SK-N-SH treated with all-trans-retinoic acid at 6 μM for 48 hours (cell line): ENCODE measurements at regions not wholly inside any gene's neighbourhood (a gene's known extent, or its start where the extent isn't known, plus 50 kb on each side); places are given as distances from the start of the nearest gene placed in this dataset.

Source experiments
- ATAC-seq: fragments of 200-7000 bp; cut with Tn5 transposase; 3 replicates; pipeline ENCODE4 v1.9.1; 2020; ENCODE audit warnings: mild to moderate bottlenecking, moderate library complexity
- ARNTL ChIP-seq: fragments of 450-650 bp; formaldehyde crosslinking; IDR thresholded peaks from 2 replicates; pipeline ENCODE4 v1.5.0; 2020; ENCODE audit warnings: low read depth, mild to moderate bottlenecking, moderate library complexity, borderline replicate concordance
- BACH2 ChIP-seq: fragments of 250-450 bp; sonication (Bioruptor Pico); IDR thresholded peaks from 2 replicates; pipeline ENCODE4 v1.9.0; 2021; ENCODE audit warnings: mild to moderate bottlenecking, borderline replicate concordance
- CREB5 ChIP-seq: fragments of 250-450 bp; sonication (Bioruptor Pico); IDR thresholded peaks from 2 replicates; pipeline ENCODE4 v1.5.1; 2020; ENCODE audit warnings: low read depth, mild to moderate bottlenecking, moderate library complexity
- CSDC2 ChIP-seq: fragments of 250-450 bp; sonication (Bioruptor Pico); IDR thresholded peaks from 2 replicates; pipeline ENCODE4 v1.5.0; 2020; ENCODE audit warnings: mild to moderate bottlenecking, moderate library complexity
- CSRNP3 ChIP-seq: fragments of 250-450 bp; sonication (Bioruptor Pico); IDR thresholded peaks from 2 replicates; pipeline ENCODE4 v1.5.1; 2021; ENCODE audit warnings: mild to moderate bottlenecking, moderate library complexity
- ESRRG ChIP-seq: fragments of 250-450 bp; sonication (Bioruptor Pico); IDR thresholded peaks from 2 replicates; pipeline ENCODE4 v1.6.1; 2021; ENCODE audit warnings: mild to moderate bottlenecking
- GLIS3 ChIP-seq: fragments of 250-450 bp; sonication (Bioruptor Pico); IDR thresholded peaks from 2 replicates; pipeline ENCODE4 v1.5.0; 2020; ENCODE audit warnings: mild to moderate bottlenecking, moderate library complexity
- OSR1 ChIP-seq: fragments of 250-450 bp; sonication (Bioruptor Pico); IDR thresholded peaks from 2 replicates; pipeline ENCODE4 v1.8.0; 2022; ENCODE audit warnings: moderate library complexity, mild to moderate bottlenecking, inconsistent platforms
- PATZ1 ChIP-seq: fragments of 250-450 bp; sonication (Bioruptor Pico); IDR thresholded peaks from 2 replicates; pipeline ENCODE4 v1.8.0; 2020; ENCODE audit warnings: mild to moderate bottlenecking, moderate library complexity, borderline replicate concordance
- POU6F1 ChIP-seq: fragments of 250-450 bp; sonication (Bioruptor Pico); IDR thresholded peaks from 2 replicates; pipeline ENCODE4 v1.8.0; 2021; ENCODE audit warnings: low read depth, mild to moderate bottlenecking, moderate library complexity, borderline replicate concordance
- PPARA ChIP-seq: fragments of 250-450 bp; sonication (Bioruptor Pico); IDR thresholded peaks from 2 replicates; pipeline ENCODE4 v1.5.0; 2020; ENCODE audit warnings: mild to moderate bottlenecking, borderline replicate concordance
- RARB ChIP-seq: fragments of 250-450 bp; sonication (Bioruptor Pico); IDR thresholded peaks from 2 replicates; pipeline ENCODE4 v1.8.0; 2021; ENCODE audit warnings: mild to moderate bottlenecking, moderate library complexity
- SNAI2 ChIP-seq: fragments of 250-450 bp; sonication (Bioruptor Pico); IDR thresholded peaks from 2 replicates; pipeline ENCODE4 v1.5.0; 2020; ENCODE audit warnings: mild to moderate bottlenecking, moderate library complexity
- TCF4 ChIP-seq: fragments of 250-450 bp; sonication (Bioruptor Pico); IDR thresholded peaks from 2 replicates; pipeline ENCODE4 v1.8.0; 2021; ENCODE audit warnings: mild to moderate bottlenecking, moderate library complexity, borderline replicate concordance
- TOX ChIP-seq: fragments of 250-450 bp; sonication (Bioruptor Pico); IDR thresholded peaks from 2 replicates; pipeline ENCODE4 v1.8.0; 2021; ENCODE audit warnings: mild to moderate bottlenecking, moderate library complexity, borderline replicate concordance
- TSHZ2 ChIP-seq: fragments of 250-450 bp; sonication (Bioruptor Pico); IDR thresholded peaks from 2 replicates; pipeline ENCODE4 v1.5.0; 2020; ENCODE audit warnings: mild to moderate bottlenecking, moderate library complexity
- ZC3H10 ChIP-seq: fragments of 250-450 bp; sonication (Bioruptor Pico); IDR thresholded peaks from 2 replicates; pipeline ENCODE4 v1.5.1; 2021; ENCODE audit warnings: mild to moderate bottlenecking, moderate library complexity
- ZFP30 ChIP-seq: fragments of 450-650 bp; formaldehyde crosslinking; IDR thresholded peaks from 2 replicates; pipeline ENCODE4 v1.5.0; 2022; ENCODE audit warnings: mild to moderate bottlenecking, moderate library complexity
- ZNF565 ChIP-seq: fragments of 450-650 bp; formaldehyde crosslinking; conservative IDR thresholded peaks from 2 replicates; pipeline ENCODE4 v1.5.0; 2020; ENCODE audit warnings: low read depth, mild to moderate bottlenecking, moderate library complexity
- ZNF8 ChIP-seq: fragments of 450-650 bp; formaldehyde crosslinking; IDR thresholded peaks from 2 replicates; pipeline ENCODE4 v1.5.0; 2020; ENCODE audit warnings: mild to moderate bottlenecking, moderate library complexity

- peak; percentile 78 for ATAC-seq
- TF ChIP-seq GLIS3 (CRISPR knock-in tag): no peak
- no peak for TF ChIP-seq CREB5 (CRISPR knock-in tag)
- TF ChIP-seq CSRNP3 (CRISPR knock-in tag): no peak
- TF ChIP-seq ZC3H10 (CRISPR knock-in tag): no peak
- no peak for TF ChIP-seq RARB (CRISPR knock-in tag)
- TF ChIP-seq SNAI2 (CRISPR knock-in tag): no peak
- no peak for TF ChIP-seq BACH2 (CRISPR knock-in tag)
- TF ChIP-seq TCF4 (CRISPR knock-in tag): no peak
- TF ChIP-seq PATZ1 (CRISPR knock-in tag): no peak
Measured at GRCh38 chr5:74310386-74310785, 330.1 kb downstream of the ENC1 start.

GRCh38 chr5:74309050-74309449, 331.5 kb downstream of the ENC1 start:
- no peak for ATAC-seq
- TF ChIP-seq PATZ1 (CRISPR knock-in tag): no peak
- TF ChIP-seq ZC3H10 (CRISPR knock-in tag): no peak
- no peak for TF ChIP-seq ZNF565 (CRISPR knock-in tag)
- TF ChIP-seq PPARA (CRISPR knock-in tag): no peak
- TF ChIP-seq ZNF8 (CRISPR knock-in tag): no peak
- TF ChIP-seq TOX: no peak
- TF ChIP-seq, all 23 proteins: peak for 0

GRCh38 chr5:74306845-74307244, 333.7 kb downstream of the ENC1 start:
- ATAC-seq: no peak
- TF ChIP-seq PATZ1 (CRISPR knock-in tag) (no peak), TSHZ2 (CRISPR knock-in tag) (no peak), ZFP30 (CRISPR knock-in tag) (no peak), OSR1 (CRISPR knock-in tag) (no peak), GLIS3 (CRISPR knock-in tag) (no peak), POU6F1 (no peak), ZC3H10 (CRISPR knock-in tag) (no peak), CSDC2 (CRISPR knock-in tag) (no peak), ESRRG (CRISPR knock-in tag) (no peak), BACH2 (CRISPR knock-in tag) (no peak), ARNTL (CRISPR knock-in tag) (no peak), RARB (CRISPR knock-in tag) (no peak), CSRNP3 (CRISPR knock-in tag) (no peak), SNAI2 (CRISPR knock-in tag) (no peak)
